ENCODE measurements at regions not wholly inside any gene's neighbourhood (a gene's known extent, or its start where the extent isn't known, plus 50 kb on each side); places are given as distances from the start of the nearest gene placed in this dataset.
"Not testable (repeated sequence)": the region's sequence is repeated elsewhere in the genome, so short reads cannot be mapped to it uniquely, and the experiment has no call there.

- no peak for DNase-seq (ENCODE audit: low spot score)
Observed at GRCh38 chr15:93948726-93949125, 282.6 kb upstream of the MCTP2 start.

GRCh38 chr15:93943586-93943985 lies 287.8 kb upstream of the MCTP2 start:
- DNase-seq (ENCODE audit: low spot score), result no peak

- no peak for DNase-seq (ENCODE audit: low spot score)
Observed at GRCh38 chr15:93942269-93942694, 289.1 kb upstream of the MCTP2 start.

DNA sequence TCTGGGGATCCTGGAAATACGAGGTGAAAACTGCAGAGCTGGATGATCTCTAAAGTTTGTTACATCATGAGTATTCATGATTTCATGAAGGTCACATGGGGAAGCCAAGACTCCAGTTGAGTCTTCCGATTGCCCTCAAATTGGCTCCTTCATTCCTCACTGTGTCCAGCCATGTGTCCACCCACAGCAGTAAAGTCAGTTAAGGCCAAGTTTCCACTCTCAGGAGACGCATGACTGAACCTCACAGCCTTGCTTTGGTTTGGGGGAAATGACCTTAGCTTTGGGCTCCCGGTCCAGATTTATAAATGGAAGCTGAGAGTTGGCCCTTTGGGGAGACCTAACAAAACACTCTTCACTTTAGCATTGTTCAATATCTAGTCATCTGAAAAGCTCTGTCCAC lies 289.7 kb upstream of the MCTP2 start:
- no peak for DNase-seq (ENCODE audit: low spot score)

GRCh38 chr15:93940226-93940625 lies 291.1 kb upstream of the MCTP2 start:
- DNase-seq (ENCODE audit: low spot score), result no peak

GRCh38 chr15:93932164-93932776 lies 299.1 kb upstream of the MCTP2 start:
- DNase-seq (ENCODE audit: low spot score), result no peak

- DNase-seq (ENCODE audit: low spot score), result peak; percentile 31
Observed at GRCh38 chr15:93929375-93930094, 301.8 kb upstream of the MCTP2 start.

DNA sequence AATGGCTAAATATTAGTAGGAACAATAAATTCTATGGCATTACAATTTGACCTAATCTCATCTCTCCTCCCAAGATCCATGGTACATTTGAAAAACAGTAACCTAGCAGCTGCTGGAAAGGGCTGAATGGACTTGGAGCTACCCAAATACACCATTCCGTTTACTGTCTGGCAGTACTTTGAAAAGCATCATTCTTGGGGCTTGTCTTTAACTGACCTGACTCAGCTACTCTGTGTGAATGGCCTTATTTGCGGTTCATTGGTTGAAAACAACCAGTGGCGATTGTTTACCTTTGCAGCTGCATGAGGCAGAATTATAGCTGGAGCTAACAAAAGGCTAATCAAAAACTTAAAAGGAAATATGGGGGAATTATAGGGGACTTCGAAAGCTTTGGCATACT lies 311.2 kb upstream of the MCTP2 start:
- no peak for DNase-seq (ENCODE audit: low spot score)

GRCh38 chr15:93918801-93919200 lies 312.6 kb upstream of the MCTP2 start:
- DNase-seq (ENCODE audit: low spot score), result not testable (repeated sequence)

- no peak for DNase-seq (ENCODE audit: low spot score)
Observed at GRCh38 chr15:93917181-93917580, 314.2 kb upstream of the MCTP2 start.

- DNase-seq (ENCODE audit: low spot score), result no peak
Observed at GRCh38 chr15:93913871-93914270, 317.5 kb upstream of the MCTP2 start.

- DNase-seq (ENCODE audit: low spot score), result no peak
Observed at GRCh38 chr15:93913310-93913709, 318.1 kb upstream of the MCTP2 start.

GRCh38 chr15:93900476-93901400 lies 330.6 kb upstream of the MCTP2 start:
- no peak for DNase-seq (ENCODE audit: low spot score)

DNA sequence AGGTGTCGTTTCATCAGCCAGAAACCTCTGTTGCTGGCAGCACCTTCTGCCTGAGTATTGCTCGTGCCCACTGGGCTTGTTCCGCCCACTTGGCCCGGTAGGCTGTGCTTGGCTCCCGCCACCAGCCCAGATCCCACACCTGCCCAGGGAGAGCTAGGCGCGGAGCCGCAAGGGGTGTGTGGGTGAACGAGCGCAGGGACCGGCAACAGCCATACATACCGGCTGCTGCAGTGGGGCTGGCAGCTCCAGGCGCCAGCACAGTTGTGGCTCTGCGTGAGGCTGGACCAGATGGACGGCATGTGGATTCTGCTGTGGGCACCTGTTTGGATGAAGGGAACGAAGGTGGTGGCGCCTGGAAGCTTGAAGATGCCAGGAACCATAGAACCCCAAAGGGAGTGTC lies 331.5 kb upstream of the MCTP2 start:
- no peak for DNase-seq (ENCODE audit: low spot score)

- DNase-seq (ENCODE audit: low spot score), result no peak
Observed at GRCh38 chr15:93897377-93897776, 334.0 kb upstream of the MCTP2 start.

GRCh38 chr15:93895976-93896770 lies 335.2 kb upstream of the MCTP2 start:
- DNase-seq (ENCODE audit: low spot score), result no peak

DNA sequence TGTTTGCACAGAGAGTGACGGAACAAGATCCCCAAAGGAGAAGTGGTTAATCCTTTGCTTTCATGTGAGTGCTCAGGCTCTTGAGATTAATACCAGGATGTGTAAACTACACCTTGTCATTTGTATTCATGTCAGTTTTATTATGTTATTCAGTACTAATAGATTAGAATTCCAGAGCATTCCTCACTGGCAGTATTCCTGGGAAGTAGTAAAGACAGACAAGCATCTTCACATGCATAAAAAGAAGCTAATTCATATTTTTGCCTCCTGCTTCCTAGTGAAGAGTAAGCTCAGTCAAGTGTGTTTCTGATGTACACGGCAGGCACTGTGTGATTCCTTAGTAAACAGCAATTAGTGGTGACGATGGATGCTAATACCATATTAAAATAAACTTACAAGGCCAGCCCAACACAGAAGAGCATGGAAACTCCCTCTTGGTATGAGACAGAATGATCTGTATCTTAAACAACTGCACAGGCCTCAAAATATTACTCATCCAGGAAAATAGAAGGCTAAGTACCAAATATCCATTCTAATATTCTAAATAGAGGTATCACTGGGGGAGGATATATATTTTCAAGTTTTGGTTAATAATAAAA lies 336.8 kb upstream of the MCTP2 start:
- DNase-seq (ENCODE audit: low spot score), result no peak

DNA sequence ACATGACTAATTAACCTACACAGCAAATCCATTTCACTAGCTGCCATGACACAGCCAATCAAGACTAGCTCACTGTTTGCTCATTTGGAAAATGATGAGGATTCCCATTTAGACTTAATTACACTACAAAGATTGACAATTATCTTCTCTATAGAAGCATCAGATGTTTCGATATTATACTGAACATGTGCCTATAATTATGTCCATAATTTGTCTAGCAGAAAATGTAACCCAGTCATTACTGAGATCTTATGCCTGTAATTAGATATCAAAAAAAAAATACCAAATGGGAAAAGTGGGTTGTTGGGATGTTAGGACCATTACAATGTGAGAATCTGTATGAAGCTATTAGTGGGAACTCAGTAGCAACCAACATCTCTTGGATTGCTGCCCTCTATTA lies 344.2 kb upstream of the MCTP2 start:
- DNase-seq (ENCODE audit: low spot score), result no peak

- DNase-seq (ENCODE audit: low spot score), result no peak
Observed at GRCh38 chr15:93882779-93883178, 348.6 kb upstream of the MCTP2 start.

DNA sequence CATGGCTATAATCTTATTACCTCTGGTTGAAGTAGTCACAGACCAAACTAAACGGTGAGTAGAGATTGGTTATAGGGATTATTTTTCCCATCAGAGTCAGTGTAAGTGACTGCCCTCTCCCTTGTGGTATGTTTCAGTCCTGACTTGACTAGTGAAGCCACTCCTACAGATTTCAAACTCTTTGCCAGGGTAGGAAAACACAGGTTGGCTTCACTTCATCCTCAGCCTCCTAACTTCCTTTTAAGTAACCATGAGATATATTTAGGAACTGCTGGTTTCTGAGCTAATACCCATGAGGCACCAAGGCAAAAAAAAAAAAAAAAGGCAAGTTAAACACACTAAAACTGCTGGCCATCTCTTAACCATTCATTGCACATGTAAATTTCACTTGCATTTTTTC lies 349.2 kb upstream of the MCTP2 start:
- no peak for DNase-seq (ENCODE audit: low spot score)

GRCh38 chr15:93881310-93881709 lies 350.1 kb upstream of the MCTP2 start:
- DNase-seq (ENCODE audit: low spot score), result no peak
